ENCODE measurements at regions not wholly inside any gene's neighbourhood (a gene's known extent, or its start where the extent isn't known, plus 50 kb on each side); places are given as distances from the start of the nearest gene placed in this dataset.
"Not testable (repeated sequence)": the region's sequence is repeated elsewhere in the genome, so short reads cannot be mapped to it uniquely, and the experiment has no call there.

GRCh38 chr3:73179601-73180000 is 118.1 kb downstream of the EBLN2 start:
- DNase-seq (ENCODE audit: low read depth), result no peak

DNA sequence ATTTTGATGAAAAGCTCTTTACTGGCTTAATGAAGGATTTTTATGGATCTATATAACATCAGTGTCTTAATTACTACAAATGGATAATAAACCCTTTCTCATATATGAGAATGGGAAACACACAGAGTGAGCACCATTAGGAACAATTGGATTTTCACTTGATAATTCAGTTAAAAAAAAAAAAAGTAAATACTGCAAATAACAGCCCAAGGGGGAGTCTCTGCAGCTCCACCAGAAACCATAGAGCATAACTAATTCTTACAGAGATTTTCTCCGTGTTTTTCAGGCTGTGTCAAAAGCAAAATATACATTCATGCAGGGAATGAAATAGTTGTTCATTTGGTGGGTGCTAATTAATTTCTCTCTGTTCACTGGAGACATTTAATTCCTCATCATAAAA is 125.3 kb downstream of the EBLN2 start:
- DNase-seq (ENCODE audit: low read depth), result no peak

DNA sequence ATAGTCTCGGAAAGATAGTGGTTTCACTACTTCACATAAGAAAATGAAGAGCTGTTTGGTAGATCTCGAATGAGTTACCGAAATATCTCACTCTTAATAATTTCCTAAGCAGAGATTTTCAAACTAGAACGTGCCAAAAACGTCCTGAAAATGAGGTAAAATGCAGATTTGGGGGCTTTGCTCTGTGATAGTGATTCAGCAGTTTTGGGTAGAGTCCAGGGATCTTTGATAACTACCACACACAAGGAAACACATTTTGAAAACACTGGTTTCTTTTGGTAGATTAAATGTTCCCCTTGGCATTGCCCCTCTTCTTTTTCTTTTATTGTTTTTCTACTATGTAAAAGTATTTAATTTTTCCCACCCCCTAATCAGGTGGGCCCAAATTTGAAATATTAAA is 125.9 kb downstream of the EBLN2 start:
- DNase-seq (ENCODE audit: low read depth), result no peak

DNA sequence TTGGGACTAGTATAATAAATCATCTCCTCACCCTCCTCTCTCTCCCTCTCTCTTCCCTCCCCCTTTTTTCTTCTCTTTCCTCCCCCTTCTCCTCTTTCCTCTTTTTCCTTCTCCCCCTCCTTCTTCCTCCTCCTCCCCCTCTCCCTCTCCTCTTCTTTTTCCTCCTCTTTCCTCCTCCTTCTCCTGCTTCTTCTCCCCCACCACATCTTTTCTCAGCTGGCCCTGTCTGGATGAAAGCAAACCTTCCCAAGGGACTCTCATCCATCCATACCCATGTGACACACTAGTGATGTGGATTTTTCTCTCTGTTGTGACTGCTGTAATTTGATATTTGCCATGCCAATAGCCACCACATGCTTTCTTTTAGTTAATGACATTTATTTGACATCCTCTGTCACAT is 127.2 kb downstream of the EBLN2 start:
- DNase-seq (ENCODE audit: low read depth), result no peak

DNA sequence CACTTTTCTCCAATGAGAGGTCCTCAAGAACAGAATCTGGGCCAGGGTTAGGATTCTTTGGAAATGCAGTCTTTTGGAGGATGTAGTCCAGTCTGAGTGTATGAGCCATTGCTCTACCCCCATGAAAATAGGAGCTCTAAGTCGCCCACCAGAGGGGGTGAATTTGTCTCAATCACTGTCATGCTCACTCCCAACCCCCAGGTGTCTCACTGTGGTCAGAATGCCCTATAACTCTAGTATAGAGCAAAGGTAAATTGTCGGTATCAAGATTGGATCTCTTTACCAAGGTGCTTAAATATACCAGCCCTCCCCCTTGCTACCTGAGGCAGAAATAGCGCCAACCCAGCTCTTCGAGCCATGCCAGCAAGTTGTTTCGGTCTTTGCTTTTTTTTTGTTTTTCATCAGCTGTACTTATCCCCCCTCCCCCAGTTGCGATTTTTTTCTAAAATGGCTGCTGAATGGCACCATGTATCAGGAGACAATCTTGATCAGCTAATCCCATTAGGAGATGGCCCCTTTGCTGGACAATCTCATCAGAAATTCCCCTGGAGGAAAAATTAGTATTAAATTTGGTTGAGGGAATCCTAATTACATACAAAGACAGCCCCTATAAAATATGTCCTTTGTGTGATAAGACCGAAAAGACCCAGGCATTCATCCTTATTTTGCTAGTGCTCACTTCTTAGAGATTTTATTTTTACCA is 130.7 kb downstream of the EBLN2 start:
- no peak for DNase-seq (ENCODE audit: low read depth)

DNA sequence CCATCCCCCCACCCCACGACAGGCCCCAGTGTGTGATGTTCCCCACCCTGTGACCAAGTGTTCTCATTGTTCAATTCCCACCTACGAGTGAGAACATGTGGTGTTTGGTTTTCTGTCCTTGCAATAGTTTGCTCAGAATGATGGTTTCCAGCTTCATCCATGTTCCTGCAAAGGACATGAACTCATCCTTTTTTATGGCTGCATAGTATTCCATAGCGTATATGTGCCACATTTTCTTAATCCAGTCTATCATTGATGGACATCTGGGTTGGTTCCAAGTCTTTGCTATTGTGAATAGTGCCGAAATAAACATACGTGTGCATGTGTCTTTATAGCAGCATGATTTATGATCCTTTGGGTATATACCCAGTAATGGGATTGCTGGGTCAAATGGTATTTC is 132.5 kb downstream of the EBLN2 start:
- DNase-seq (ENCODE audit: low read depth), result not testable (repeated sequence)

- no peak for DNase-seq (ENCODE audit: low read depth)
Measured at GRCh38 chr3:73197187-73197586, 135.7 kb downstream of the EBLN2 start.

- no peak for DNase-seq (ENCODE audit: low read depth)
Measured at GRCh38 chr3:73203101-73203500, 141.6 kb downstream of the EBLN2 start.

DNA sequence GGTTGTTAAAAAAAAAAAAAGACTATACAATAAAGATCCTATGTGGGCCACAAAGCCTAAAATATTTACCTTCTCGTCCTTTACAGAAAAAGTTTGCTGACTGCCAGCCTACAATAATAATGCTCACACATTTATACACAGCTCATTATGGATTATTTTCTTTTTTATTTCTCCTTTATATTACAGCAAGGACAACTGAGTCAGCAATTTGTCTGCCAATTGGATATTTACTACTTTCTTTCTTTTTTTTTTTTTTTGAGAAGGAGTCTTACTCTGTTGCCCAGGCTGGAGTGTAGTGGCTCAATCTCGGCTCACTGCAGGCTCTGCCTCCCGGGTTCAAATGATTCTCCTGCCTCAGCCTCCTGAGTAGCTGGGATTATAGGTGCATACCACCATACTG is 142.2 kb downstream of the EBLN2 start:
- DNase-seq (ENCODE audit: low read depth), result no peak

DNA sequence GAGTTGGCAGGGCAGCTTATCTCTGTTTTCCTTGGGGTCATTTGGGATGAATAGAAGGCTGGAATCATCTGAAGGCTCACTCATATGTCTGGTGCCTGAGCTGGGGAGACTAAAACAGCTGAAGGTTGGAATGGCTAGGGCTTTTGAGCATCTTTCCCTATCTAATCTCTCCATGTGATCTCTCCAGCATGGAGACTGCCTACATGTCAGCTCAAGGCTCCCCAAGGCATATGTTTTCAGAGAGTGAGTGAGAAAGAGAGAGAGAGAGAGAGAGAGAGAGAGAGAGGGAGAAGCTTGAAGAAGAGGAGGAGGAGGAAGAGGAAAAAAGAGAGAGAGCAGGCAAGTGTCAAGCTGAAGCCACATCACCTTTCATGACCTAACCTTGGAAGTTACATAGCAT is 143.4 kb downstream of the EBLN2 start:
- DNase-seq (ENCODE audit: low read depth), result no peak

- no peak for DNase-seq (ENCODE audit: low read depth)
Measured at GRCh38 chr3:73206030-73206429, 144.6 kb downstream of the EBLN2 start.

- DNase-seq (ENCODE audit: low read depth), result no peak
Measured at GRCh38 chr3:73207946-73208440, 146.5 kb downstream of the EBLN2 start.

DNA sequence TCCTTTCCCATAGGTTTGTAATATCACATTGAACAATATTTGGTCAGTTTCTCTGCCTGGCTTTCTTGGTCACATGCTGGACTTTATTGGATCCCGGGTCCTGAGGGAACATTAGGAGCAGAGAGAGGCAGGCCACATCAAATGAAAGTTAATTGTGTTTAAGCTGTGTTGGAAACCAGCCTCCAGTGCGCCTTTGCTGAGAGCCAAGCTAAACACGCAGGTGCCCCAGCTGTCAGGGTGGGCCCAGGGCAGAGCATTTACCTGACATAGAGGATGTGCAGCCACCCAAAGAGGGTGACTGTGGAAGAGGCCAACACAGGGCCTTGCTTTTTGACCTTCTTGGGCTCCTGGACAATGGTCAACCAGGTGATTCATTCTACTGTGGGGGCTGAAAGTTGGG is 149.3 kb downstream of the EBLN2 start:
- no peak for DNase-seq (ENCODE audit: low read depth)

GRCh38 chr3:73212683-73213082 is 151.2 kb downstream of the EBLN2 start:
- no peak for DNase-seq (ENCODE audit: low read depth)

- no peak for DNase-seq (ENCODE audit: low read depth)
Measured at GRCh38 chr3:73213896-73214295, 152.4 kb downstream of the EBLN2 start.

- DNase-seq (ENCODE audit: low read depth), result no peak
Measured at GRCh38 chr3:73214846-73215245, 153.4 kb downstream of the EBLN2 start.

DNA sequence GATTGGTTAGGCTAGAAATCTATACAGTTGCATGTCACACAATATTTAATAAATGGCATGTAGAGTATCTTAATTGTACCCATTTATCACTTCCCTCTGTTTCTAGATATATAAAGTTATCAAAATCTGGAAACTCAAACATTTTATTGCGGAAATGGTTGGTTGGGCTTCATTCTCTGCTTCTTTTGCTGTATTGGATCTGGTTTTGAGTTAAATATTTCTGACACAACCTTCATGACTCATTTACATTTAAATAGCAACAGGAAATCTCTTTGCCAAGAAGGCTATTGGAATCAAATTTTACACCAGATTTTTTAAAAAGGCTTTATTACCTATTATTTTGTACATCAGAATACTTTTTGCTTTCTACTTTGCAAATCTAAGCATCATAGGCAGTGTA is 153.8 kb downstream of the EBLN2 start:
- DNase-seq (ENCODE audit: low read depth), result no peak

GRCh38 chr3:73215901-73216300 is 154.4 kb downstream of the EBLN2 start:
- DNase-seq (ENCODE audit: low read depth), result no peak

DNA sequence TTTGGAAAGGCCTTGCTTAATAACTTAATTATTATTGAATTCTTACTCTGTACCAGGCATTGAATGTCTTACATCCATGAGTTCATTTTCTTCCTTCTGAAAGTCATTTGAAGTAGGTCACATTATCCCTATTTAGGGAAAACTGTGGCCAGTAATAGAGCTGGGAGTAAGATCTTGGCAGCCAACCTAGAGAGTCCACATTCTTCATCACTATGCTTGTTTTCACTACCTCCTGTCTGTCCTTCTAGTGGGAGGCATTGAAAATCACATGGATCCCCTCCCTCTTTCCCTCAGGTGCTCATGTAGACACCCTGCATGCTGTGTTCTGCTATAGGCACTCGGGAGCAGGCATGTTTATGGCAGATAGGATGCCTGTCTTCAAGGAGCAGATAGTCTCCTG is 154.9 kb downstream of the EBLN2 start:
- DNase-seq (ENCODE audit: low read depth), result no peak

GRCh38 chr3:73222126-73222525 is 160.7 kb downstream of the EBLN2 start:
- DNase-seq (ENCODE audit: low read depth), result no peak

- DNase-seq (ENCODE audit: low read depth), result no peak
Measured at GRCh38 chr3:73225146-73225855, 163.8 kb downstream of the EBLN2 start.

- DNase-seq (ENCODE audit: low read depth), result no peak
Measured at GRCh38 chr3:73225991-73226390, 164.5 kb downstream of the EBLN2 start.

DNA sequence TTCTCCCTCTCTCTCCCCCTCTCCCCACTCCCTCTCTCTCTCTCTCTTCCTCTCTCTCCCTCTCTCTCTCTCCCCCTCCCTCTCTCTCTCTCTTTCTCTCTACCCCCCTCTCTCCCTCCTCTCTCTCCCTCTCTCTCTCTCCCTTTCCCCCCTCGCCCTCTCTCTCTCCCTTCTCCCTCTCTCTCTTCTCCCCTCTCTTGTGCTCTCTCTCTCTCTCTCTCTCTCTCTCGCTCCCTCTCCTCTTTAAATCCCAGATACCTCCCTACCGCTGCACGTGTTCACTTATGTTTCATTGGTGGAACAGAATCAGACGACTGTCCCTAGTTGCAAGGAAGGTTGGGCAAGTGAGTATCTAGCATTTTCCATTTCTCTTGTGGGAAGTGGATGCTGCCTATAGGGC is 166.5 kb downstream of the EBLN2 start:
- DNase-seq (ENCODE audit: low read depth), result no peak

GRCh38 chr3:73228437-73228836 is 167.0 kb downstream of the EBLN2 start:
- no peak for DNase-seq (ENCODE audit: low read depth)

Data from fibroblast of the conjunctiva (primary cell).